ENCODE measurements at regions not wholly inside any gene's neighbourhood (a gene's known extent, or its start where the extent isn't known, plus 50 kb on each side); places are given as distances from the start of the nearest gene placed in this dataset.

DNA sequence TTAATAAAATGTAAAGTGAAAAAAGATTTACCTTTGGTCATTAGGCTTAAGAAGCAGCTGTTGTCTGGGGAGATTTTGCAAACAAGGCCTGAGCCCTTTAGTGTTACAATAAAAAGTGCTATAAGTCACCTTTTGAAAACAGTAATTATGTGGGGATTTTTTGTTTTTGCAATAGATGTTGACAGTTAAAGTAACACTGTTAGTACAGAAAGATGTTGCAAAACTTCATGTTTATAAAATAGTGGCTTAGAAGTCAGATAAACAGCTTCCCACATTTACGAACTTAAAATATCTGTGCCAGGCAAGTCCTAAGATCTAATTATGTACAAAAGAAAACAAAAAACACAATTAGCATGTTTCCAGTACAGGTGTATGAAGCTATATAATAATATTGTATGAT is 138.0 kb upstream of the IRS2 start:
- TF ChIP-seq, protein P1, sequence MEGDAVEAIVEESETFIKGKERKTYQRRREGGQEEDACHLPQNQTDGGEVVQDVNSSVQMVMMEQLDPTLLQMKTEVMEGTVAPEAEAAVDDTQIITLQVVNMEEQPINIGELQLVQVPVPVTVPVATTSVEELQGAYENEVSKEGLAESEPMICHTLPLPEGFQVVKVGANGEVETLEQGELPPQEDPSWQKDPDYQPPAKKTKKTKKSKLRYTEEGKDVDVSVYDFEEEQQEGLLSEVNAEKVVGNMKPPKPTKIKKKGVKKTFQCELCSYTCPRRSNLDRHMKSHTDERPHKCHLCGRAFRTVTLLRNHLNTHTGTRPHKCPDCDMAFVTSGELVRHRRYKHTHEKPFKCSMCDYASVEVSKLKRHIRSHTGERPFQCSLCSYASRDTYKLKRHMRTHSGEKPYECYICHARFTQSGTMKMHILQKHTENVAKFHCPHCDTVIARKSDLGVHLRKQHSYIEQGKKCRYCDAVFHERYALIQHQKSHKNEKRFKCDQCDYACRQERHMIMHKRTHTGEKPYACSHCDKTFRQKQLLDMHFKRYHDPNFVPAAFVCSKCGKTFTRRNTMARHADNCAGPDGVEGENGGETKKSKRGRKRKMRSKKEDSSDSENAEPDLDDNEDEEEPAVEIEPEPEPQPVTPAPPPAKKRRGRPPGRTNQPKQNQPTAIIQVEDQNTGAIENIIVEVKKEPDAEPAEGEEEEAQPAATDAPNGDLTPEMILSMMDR (IDR thresholded peaks at IDR 0.05; ENCODE audit: low read depth, low read length, missing control alignments), result no peak
- H3K4me3 ChIP-seq (ENCODE audit: low read depth, low read length), result no peak overlapping the region
- DNase-seq (ENCODE audit: low read depth), result no peak
- in situ Hi-C loops (cut with HindIII; ENCODE audit: low sequenced_read_pairs), result no loop called here

DNA sequence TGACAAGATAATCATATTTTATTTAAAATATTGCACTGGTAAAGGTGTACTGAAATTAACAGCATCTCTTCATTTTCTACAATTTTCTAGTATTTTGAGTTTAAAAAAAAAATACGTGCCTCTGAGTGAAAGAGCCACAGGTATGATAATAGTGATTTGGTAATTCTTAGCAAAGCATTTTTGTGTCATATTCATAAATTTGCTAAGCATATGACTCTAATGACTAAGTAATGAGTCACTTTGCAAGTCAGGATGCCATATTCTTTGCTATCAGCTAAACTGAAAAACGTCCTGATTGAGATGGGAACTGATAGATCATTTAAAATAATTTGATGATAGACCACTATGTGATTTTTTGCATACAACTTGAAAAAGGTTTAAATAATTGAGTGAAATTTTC is 136.1 kb upstream of the IRS2 start:
- in situ Hi-C loops (cut with HindIII; ENCODE audit: low sequenced_read_pairs), result no loop called here
- H3K4me3 ChIP-seq (ENCODE audit: low read depth, low read length), result no peak overlapping the region
- TF ChIP-seq, protein P1 (IDR thresholded peaks at IDR 0.05; ENCODE audit: low read depth, low read length, missing control alignments), result no peak
- no peak for DNase-seq (ENCODE audit: low read depth)

DNA sequence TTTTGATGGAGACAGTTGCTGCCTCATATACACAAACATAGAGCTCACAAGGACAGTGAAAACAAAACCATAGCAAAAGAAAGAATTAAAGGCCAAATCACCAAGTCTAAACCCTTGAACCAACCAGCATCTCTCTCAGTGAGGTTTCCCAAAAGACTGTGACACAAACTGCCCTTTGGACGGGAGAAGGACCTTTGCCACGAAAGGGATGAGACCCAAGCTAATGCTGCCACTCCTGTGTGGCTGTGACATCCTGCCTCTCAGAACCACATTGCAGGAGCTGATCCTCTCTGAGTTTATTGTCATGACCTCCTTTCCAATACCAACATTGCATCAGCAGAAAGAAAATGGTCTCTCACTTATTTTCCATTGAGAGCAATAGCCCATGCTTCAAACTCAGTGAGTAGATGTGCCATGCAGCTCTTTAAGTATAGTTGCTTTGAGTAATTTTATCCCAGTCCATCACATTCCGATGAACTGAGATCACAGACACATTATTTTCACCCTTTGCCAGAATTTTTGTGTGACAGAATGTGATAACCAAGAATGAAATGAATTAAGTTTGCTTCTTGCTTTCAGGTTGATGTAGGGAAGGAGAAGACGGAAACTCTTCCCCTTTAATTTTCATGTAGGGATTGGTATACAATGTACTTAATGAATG is 133.5 kb upstream of the IRS2 start:
- no peak for DNase-seq (ENCODE audit: low read depth)
- H3K4me3 ChIP-seq (ENCODE audit: low read depth, low read length), result no peak overlapping the region
- in situ Hi-C loops (cut with HindIII; ENCODE audit: low sequenced_read_pairs), result no loop called here
- TF ChIP-seq, protein P1 (IDR thresholded peaks at IDR 0.05; ENCODE audit: low read depth, low read length, missing control alignments), result no peak

DNA sequence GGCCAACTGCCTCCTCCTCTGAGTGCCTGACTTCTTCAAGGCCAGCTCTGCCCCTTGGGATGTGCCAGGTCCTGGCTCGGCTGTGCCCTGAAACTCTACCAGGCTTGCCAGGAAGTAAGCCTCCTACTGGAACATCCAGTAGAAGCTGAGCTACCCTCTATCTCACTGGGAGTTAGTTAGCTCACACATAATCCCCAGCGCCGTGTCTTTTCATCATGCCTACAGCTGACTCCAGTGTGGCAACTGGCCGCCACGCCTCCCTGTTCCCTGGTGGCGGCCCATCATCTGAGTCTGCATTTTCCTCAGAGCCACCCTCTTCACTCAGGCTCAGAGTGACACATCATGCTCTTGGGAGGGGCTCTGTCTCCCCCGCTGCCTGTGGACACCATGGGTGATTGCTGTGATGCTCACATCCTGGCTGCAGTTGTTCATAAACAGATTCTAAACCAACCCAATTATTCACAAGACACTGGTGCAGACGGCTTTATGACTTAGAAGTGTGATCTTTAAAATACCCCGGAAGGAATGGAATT is 131.9 kb upstream of the IRS2 start:
- no peak overlapping the region for H3K4me3 ChIP-seq (ENCODE audit: low read depth, low read length)
- DNase-seq (ENCODE audit: low read depth), result no peak
- in situ Hi-C loops (cut with HindIII; ENCODE audit: low sequenced_read_pairs), result no loop called here
- TF ChIP-seq, protein P1 (IDR thresholded peaks at IDR 0.05; ENCODE audit: low read depth, low read length, missing control alignments), result no peak

DNA sequence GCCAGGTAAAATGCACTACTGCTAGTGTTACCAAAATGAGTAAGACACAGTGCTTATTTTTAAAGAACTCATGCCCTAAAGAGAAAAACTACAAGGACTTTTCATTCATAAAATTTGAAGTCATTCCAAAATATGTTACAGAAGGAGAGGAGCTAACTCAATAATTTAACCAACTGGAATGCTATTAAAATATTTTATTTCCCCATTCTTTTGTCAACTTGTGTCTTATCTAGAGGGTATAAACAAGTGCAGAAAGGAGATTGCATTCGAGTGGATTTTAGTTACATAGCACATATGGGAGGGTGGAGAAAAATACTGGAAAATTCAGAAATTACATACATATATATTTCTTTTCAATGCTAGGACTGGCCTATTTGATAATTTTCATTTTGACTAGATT is 131.0 kb upstream of the IRS2 start:
- DNase-seq (ENCODE audit: low read depth), result no peak
- in situ Hi-C loops (cut with HindIII; ENCODE audit: low sequenced_read_pairs), result no loop called here
- TF ChIP-seq, protein P1 (IDR thresholded peaks at IDR 0.05; ENCODE audit: low read depth, low read length, missing control alignments), result no peak
- H3K4me3 ChIP-seq (ENCODE audit: low read depth, low read length), result no peak overlapping the region

DNA sequence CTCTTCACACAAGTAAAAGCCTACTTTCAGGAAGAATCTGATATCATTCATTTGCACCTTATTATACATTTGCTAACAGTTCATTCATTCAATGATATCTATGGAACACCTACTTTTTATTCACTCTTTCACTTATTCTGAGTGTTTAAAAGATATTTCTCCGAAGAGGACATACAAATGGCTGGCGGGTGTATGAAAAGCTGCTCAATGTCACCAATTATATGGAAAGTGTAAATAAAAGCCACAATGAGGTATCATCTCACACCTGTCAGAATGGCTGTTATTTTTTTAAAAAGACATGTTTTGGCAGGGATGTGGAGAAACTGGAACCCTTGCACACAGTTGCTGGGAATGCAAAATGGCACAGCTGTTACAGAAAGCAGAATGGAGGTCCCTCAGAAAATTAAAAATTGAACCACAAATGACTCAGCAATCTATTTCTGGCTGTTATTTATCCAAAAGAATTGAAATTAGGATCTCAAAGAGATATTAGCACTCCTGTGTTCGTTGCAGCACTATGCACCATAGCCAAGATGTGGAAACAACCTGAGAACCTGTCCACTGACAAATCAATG is 127.6 kb upstream of the IRS2 start:
- TF ChIP-seq, protein P1 (IDR thresholded peaks at IDR 0.05; ENCODE audit: low read depth, low read length, missing control alignments), result no peak
- no peak overlapping the region for H3K4me3 ChIP-seq (ENCODE audit: low read depth, low read length)
- in situ Hi-C loops (cut with HindIII; ENCODE audit: low sequenced_read_pairs), result no loop called here
- DNase-seq (ENCODE audit: low read depth), result no peak
